ENCODE measurements at regions not wholly inside any gene's neighbourhood (a gene's known extent, or its start where the extent isn't known, plus 50 kb on each side); places are given as distances from the start of the nearest gene placed in this dataset.

GRCh38 chr14:39563361-39563760, 131.1 kb upstream of the FBXO33 start:
- TF ChIP-seq CTCF (IDR thresholded peaks at IDR 0.05; ENCODE audit: unreplicated experiment), result no peak
- Mint-ChIP-seq H3K4me3 (ENCODE audit: low read depth) (no peak overlapping the region), H3K36me3 (ENCODE audit: insufficient read depth) (peaks cover 5% of the 10 kb centered on the region), H3K27ac (no peak overlapping the region), H3K27me3 (no peaks in the 10 kb centered on the region), H3K9me3 (ENCODE audit: low read depth) (peaks cover 17% of the 10 kb centered on the region), H3K4me1 (ENCODE audit: low read depth) (peaks cover 1% of the 10 kb centered on the region)
- DNase-seq (ENCODE audit: low spot score, unreplicated experiment), result no peak

DNA sequence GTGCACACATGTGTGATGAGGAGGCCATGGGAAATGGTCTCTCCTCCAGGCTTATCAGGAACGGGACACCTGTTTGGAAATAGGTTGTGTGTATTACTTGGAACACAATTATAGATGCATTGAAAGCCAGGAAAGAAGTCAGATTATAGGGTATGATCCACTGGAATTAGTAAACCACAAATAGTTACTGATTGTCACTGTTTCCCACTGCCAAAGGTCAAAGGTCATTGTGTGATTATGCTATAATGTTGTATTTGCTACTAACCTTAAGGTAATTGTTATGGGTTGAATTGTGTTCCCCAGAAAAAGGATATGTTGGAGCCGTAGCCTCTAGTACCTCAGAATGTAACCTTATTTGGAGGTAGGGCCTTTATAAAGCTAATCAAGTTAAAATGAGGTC, 129.9 kb upstream of the FBXO33 start:
- Mint-ChIP-seq H3K4me1 (ENCODE audit: low read depth) (peaks cover 1% of the 10 kb centered on the region), H3K27ac (no peak overlapping the region), H3K4me3 (ENCODE audit: low read depth) (no peak overlapping the region), H3K27me3 (no peaks in the 10 kb centered on the region), H3K9me3 (ENCODE audit: low read depth) (peaks cover 17% of the 10 kb centered on the region), H3K36me3 (ENCODE audit: insufficient read depth) (peaks cover 5% of the 10 kb centered on the region)
- TF ChIP-seq CTCF (IDR thresholded peaks at IDR 0.05; ENCODE audit: unreplicated experiment), result no peak
- DNase-seq (ENCODE audit: low spot score, unreplicated experiment), result no peak

DNA sequence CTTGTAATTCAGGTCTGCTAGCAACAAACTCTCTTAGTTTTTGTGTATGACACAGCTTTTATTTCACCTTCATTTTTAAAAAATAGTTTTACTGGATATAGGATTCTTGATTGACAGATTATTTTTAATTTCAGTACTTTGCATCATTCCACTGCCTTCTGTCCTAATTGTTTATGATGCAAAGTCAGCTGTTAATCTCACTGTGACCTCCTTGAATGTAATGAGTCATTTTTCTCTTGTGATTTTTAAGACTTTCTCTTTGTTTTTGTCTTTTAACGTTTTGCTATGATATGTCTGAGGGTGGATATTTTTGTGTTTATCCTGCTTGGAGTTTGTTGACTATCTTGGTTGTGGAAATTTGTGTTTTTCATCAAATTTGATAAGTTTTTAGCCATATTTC, 126.3 kb upstream of the FBXO33 start:
- peaks cover 16% of the 10 kb centered on the region for H3K9me3 Mint-ChIP-seq (ENCODE audit: low read depth)
- H3K27me3 Mint-ChIP-seq, result no peaks in the 10 kb centered on the region
- no peak overlapping the region for H3K4me3 Mint-ChIP-seq (ENCODE audit: low read depth)
- no peak for TF ChIP-seq CTCF (IDR thresholded peaks at IDR 0.05; ENCODE audit: unreplicated experiment)
- peaks cover 1% of the 10 kb centered on the region for H3K4me1 Mint-ChIP-seq (ENCODE audit: low read depth)
- DNase-seq (ENCODE audit: low spot score, unreplicated experiment), result no peak
- peaks cover 3% of the 10 kb centered on the region for H3K36me3 Mint-ChIP-seq (ENCODE audit: insufficient read depth)
- no peak overlapping the region for H3K27ac Mint-ChIP-seq

DNA sequence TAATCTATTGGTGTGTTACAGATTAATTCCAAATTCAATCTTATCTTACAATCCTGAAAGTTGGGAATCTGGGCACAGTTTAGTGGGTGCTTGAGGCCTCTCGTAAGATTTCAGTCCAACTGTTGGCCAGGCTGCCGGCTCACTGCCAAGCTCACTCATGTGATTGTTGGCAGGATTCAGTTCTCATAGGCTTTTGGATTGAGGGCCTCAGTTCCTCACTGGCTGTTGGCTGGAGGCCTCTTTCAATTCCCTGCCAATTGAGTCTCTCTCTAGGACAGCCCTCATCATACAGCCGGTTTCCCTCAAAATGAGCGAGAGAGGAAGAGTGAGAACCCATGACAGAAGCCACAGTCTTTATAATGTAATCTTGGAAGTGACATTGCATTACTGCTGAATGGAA, 123.5 kb upstream of the FBXO33 start:
- Mint-ChIP-seq H3K27ac (no peak overlapping the region), H3K4me1 (ENCODE audit: low read depth) (no peaks in the 10 kb centered on the region), H3K27me3 (no peaks in the 10 kb centered on the region), H3K36me3 (ENCODE audit: insufficient read depth) (peaks cover 3% of the 10 kb centered on the region), H3K9me3 (ENCODE audit: low read depth) (peaks cover 17% of the 10 kb centered on the region), H3K4me3 (ENCODE audit: low read depth) (no peak overlapping the region)
- no peak for TF ChIP-seq CTCF (IDR thresholded peaks at IDR 0.05; ENCODE audit: unreplicated experiment)
- no peak for DNase-seq (ENCODE audit: low spot score, unreplicated experiment)

DNA sequence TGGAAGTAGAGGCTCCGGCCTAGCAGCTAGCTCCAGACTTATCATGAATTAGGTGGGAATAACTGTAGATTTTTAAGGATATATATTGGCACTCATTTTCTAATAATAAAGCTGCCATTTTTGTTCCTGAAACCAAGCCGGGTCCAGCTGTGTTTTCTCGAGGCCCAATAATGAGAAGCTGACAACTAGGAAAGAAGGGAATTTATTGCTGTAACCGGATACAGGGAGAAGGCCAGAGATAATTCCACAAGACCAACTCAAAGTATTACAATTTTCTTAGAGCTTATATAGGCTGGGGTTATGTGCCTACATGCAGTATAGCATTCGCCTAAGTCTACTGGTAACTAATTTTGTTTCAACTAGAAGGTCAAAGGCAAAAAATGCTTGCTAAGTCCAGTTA, 122.3 kb upstream of the FBXO33 start:
- no peak for DNase-seq (ENCODE audit: low spot score, unreplicated experiment)
- Mint-ChIP-seq H3K27me3 (no peaks in the 10 kb centered on the region), H3K4me1 (ENCODE audit: low read depth) (no peaks in the 10 kb centered on the region), H3K4me3 (ENCODE audit: low read depth) (no peak overlapping the region), H3K36me3 (ENCODE audit: insufficient read depth) (peaks cover 3% of the 10 kb centered on the region), H3K9me3 (ENCODE audit: low read depth) (peaks cover 12% of the 10 kb centered on the region), H3K27ac (no peak overlapping the region)
- TF ChIP-seq CTCF (IDR thresholded peaks at IDR 0.05; ENCODE audit: unreplicated experiment), result no peak

Measured in progenitor cell of endocrine pancreas (in vitro differentiated cells).